GM13976 (cell line): ENCODE measurements at regions not wholly inside any gene's neighbourhood (a gene's known extent, or its start where the extent isn't known, plus 50 kb on each side); places are given as distances from the start of the nearest gene placed in this dataset.
"Not testable (repeated sequence)": the region's sequence is repeated elsewhere in the genome, so short reads cannot be mapped to it uniquely, and the experiment has no call there.

Experiments used
- DNase-seq: peaks from one replicate; pipeline ENCODE4 v3.0.0; 2012; ENCODE audit warnings: low spot score
- in situ Hi-C: fragments of 300-500 bp; cut with MboI; formaldehyde crosslinking; loops from one replicate; pipeline ENCODE4 v1.12.0; 2022; ENCODE audit warnings: low sequenced_read_pairs, mixed read lengths, inconsistent platforms; ENCODE audit not compliant: unreplicated experiment
- TF ChIP-seq, protein P1 (sequence below): IDR thresholded peaks from 2 replicates; pipeline ENCODE4 v1.5.1; 2012; ENCODE audit warnings: borderline replicate concordance, mild to moderate bottlenecking; ENCODE audit not compliant: insufficient read depth; ENCODE audit errors: extremely low read depth, missing control alignments, control extremely low read depth

DNA sequence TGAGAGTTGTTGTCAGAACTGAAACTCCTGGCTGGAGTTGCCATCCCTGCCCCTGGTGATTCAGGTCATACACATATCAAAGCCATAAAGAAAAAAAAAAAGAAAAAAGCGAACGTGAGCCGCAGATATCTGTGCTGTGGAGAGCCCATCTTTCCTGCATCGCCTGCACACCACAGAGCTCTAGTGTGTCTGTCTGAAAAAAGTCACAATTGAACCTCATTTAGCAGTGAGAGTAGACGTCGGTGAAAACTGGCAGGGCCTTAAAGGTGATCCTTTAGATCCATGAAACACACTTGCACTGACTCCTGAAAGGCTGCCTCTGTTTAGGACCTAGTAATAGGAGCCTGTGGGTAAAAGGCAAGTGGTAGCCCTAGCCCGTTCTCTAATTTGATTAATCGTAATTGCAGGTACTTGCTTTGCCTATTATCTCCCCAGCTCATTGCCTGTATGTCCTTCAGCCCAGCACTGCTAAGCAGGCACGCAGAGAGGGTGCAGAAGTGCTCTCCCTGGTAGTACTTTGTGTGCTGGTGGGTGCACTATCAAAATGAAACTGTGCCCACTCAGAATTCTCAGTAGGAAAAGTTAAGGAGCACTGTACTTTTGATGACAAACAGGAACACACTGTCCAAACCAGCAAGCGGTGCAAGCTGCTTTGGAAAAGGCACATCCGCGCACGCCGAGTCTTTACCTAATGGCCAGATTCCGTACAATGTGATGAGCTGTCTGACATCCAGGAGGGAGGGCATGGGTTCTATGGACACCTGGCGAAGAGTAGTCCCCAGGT is 103.5 kb upstream of the ASB18 start:
- in situ Hi-C loops: no loop called here
- TF ChIP-seq, protein P1, sequence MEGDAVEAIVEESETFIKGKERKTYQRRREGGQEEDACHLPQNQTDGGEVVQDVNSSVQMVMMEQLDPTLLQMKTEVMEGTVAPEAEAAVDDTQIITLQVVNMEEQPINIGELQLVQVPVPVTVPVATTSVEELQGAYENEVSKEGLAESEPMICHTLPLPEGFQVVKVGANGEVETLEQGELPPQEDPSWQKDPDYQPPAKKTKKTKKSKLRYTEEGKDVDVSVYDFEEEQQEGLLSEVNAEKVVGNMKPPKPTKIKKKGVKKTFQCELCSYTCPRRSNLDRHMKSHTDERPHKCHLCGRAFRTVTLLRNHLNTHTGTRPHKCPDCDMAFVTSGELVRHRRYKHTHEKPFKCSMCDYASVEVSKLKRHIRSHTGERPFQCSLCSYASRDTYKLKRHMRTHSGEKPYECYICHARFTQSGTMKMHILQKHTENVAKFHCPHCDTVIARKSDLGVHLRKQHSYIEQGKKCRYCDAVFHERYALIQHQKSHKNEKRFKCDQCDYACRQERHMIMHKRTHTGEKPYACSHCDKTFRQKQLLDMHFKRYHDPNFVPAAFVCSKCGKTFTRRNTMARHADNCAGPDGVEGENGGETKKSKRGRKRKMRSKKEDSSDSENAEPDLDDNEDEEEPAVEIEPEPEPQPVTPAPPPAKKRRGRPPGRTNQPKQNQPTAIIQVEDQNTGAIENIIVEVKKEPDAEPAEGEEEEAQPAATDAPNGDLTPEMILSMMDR: no peak
- DNase-seq: no peak

DNA sequence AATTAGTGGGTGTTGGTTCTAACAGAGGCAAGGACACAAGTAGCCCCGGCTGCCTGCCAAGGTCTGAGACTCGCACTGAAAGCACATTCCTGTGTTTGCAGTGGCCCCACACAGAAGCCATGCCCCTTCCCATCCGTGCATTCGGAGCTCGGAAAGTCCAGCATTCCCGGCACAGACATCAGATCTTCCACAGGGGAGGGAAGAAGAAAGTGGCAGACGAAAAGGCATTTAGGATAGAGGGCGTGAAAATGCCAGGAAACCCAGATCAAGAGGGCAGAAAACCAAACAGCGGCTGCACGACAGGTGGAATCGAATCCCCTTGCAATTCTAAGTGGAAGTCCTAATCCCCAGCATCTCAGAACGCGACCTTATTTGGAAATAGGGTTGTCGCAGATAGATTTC is 105.5 kb upstream of the ASB18 start:
- in situ Hi-C loops: no loop called here
- TF ChIP-seq, protein P1: no peak
- DNase-seq: no peak

DNA sequence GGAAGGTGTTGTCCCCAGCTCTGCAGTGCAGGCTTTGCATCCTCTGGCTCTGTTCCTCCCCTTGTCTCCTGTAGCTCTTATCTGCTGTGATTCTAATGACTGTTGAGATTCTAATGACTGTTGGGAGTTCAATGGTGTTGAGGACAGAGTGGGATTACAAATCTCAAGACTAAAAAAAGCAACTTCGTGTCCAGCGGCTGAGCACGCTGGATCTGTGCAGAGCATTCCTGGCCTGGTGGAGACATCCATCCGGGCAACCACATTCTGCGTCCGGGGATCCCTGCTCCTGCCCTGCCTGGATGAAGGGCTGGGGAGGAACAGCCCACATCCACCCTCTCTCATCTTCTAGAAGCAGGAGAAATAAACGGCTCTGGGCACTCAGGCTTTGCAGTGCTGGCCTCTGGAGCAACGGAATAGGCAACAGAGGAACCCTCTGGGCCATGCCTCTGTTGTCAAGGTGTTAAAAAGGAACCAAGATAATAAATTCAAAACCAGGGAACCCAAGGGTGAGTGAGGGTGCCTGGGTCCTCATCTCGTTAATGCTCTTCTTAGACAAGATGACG is 106.7 kb upstream of the ASB18 start:
- in situ Hi-C loops: no loop called here
- DNase-seq: no peak
- TF ChIP-seq, protein P1: no peak

DNA sequence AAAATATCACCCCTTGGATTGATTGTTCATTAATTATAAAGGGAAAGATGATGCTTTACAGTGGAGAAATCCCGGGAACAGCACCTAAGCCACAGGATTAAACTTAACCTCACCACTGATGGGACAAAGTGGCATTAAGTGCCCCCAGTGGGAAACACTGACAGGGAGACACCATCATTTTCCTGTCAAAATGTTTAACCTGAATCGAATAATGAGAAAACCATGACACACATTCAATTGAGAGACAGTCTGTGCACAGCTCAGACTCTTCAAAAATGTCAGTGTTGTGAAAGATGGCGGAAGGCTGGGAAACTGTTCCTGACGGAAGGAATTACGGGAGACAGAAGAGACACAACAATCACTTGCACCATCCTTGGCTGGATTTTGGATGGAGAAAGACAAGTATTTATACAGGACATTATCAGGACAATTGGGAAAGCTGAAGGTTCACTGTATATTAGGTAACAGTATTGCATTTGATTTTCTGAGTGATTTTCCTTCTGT is 111.8 kb upstream of the ASB18 start:
- TF ChIP-seq, protein P1: no peak
- DNase-seq: no peak
- in situ Hi-C loops: no loop called here

DNA sequence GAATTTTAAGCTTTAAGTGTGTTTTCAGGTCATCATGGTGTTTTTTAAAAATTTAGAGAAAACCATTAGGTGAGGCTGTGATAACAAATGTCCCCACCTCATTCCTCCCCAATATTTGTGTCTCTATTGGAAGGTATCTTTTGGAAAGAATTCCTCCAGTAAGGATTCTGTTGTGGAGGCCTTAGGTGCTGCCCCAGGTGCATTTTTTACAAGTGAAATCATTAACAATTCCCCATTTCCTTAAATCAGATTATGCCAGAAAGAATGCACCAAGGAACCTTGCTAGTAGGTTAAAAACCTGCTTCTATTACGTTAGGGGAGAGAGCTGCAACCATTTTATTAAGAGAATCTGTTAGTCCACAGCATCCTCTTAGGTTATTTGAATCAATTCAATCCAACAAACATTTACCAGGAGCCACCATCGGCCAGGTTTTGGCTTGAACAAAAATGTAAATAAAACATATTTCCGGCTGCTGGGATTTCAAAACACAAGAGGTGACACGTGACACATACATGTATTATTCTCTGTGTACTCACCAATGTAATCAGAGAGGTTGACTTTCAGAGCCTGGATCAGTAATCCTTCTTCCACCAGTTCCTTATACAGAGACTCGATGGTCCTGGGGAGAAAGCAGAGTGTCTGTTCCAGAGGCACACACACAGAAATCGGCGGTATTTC is 112.5 kb upstream of the ASB18 start:
- TF ChIP-seq, protein P1: no peak
- no peak for DNase-seq
- in situ Hi-C loops: no loop called here

DNA sequence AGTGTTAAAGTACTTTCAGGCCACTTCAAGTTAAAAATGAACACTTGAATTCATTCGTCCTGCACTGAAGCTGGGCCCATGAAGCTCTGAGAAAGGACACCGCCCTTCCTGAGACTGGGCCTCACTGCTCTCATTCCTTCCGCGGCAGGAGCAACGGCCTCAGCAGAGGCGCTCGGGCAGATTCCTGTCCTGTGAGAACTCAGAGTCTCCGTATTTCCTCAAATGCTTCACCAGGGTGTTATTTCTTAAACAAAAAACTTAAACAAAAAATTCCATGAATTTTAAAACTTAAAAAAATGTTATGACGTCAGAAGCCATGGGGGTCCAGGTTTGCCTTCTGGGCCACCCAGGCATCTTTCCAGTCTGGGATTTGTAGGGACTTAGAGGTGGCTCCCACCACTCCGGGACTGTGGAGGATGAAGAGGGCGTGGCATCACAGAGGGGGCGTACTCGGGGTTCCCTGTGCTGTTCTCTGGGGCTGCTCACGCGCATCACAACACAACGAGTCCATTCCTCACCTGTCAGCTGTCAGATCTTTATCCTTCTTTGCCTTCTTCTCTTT is 115.9 kb upstream of the ASB18 start:
- in situ Hi-C loops: no loop called here
- DNase-seq: no peak

DNA sequence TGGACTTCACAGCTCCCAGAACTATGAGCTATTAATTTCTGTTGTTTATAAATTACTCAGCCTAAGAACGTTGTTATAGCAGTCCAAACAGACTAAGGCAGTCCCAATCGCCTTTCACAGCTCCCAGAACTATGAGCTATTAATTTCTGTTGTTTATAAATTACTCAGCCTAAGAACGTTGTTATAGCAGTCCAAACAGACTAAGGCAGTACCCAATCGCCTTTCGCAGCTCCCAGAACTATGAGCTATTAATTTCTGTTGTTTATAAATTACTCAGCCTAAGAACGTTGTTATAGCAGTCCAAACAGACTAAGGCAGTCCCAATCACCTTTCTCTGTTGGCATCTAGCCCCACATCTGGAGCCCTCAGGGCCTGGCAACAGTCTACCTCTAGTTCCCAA is 117.0 kb upstream of the ASB18 start:
- in situ Hi-C loops: not testable (repeated sequence)

More for the DNA sequence above, 115.9 kb upstream of the ASB18 start:
- TF ChIP-seq, protein P1: no peak

DNA sequence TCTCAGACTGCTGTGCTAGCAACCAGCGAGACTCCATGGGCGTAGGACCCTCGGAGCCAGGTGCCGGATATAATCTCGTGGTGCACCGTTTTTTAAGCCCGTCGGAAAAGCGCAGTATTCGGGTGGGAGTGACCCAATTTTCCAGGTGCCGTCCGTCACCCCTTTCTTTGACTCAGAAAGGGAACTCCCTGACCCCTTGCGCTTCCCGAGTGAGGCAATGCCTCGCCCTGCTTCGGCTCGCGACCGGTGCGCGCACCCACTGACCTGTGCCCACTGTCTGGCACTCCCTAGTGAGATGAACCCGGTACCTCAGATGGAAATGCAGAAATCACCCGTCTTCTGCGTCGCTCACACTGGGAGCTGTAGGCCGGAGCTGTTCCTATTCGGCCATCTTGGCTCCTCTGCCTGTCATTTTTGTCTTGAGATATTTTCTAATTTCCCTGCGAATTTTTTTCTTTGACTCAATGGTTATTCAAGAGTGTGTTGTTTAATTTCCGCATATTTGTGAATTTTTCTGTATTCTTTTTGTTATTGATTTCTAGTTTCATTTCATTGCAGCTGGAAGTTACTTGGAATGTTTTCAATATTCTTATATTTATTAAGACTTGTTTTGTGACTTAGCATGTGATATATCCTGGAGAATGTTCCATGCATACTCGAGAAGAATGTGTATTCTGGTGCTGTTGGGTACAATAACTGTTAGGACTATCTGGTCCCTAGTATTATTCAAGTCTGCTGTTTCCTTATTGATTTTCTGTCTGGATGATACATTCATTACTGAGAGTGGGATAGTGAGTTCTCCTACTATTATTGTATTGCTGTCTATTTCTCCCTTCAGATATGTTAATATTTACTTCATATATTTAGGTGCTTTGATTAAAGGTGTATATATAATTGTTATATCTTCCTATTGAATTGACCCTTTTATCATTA is 125.3 kb upstream of the ASB18 start:
- DNase-seq, in situ Hi-C loops: not testable (repeated sequence)

More for the DNA sequence above, 117.0 kb upstream of the ASB18 start:
- not testable (repeated sequence) for DNase-seq
